ENCODE measurements at regions not wholly inside any gene's neighbourhood (a gene's known extent, or its start where the extent isn't known, plus 50 kb on each side); places are given as distances from the start of the nearest gene placed in this dataset.

- H3K23ac ChIP-seq (ENCODE audit: insufficient read length, low read depth, low read length), result no peak overlapping the region
- H2BK120ac ChIP-seq (ENCODE audit: low read depth, low read length, poor library complexity, severe bottlenecking), result no peak overlapping the region
- no peak for DNase-seq
- no peaks in the 10 kb centered on the region for H3K79me2 ChIP-seq (ENCODE audit: insufficient read depth, low read length)
- no peak overlapping the region for H4K5ac ChIP-seq (ENCODE audit: insufficient read length, low read depth, low read length)
- no peaks in the 10 kb centered on the region for H3K79me1 ChIP-seq (ENCODE audit: insufficient read depth, low read depth, low read length, poor library complexity, severe bottlenecking)
- peaks cover 8% of the 10 kb centered on the region; the same call in 1 of the 2 replicates for H3K4me1 ChIP-seq (ENCODE audit: insufficient read depth, low read length)
- no peak overlapping the region for H3K4me2 ChIP-seq (ENCODE audit: insufficient read depth, insufficient read length, low read length)
- no peak overlapping the region for H3K4ac ChIP-seq (ENCODE audit: low read depth, low read length)
- no peaks in the 10 kb centered on the region for H3K27me3 ChIP-seq (ENCODE audit: insufficient read depth, low read length)
- H3K9ac ChIP-seq (ENCODE audit: extremely low read depth, insufficient read length, low read length), result no peak overlapping the region
- H4K91ac ChIP-seq (ENCODE audit: insufficient read length, low read depth, low read length), result no peak overlapping the region
- H3K9me3 ChIP-seq (ENCODE audit: control insufficient read depth, low read depth, low read length), result no peaks in the 10 kb centered on the region
- no peak overlapping the region for H3K14ac ChIP-seq (ENCODE audit: insufficient read depth, low read length)
- H2BK5ac ChIP-seq (ENCODE audit: insufficient read length, low read length), result no peak overlapping the region
- WGBS (ENCODE audit: extremely low coverage, insufficient read length, low lambda C conversion rate), result no CpG with 5 or more reads among the region's 8 CpGs
- no peaks in the 10 kb centered on the region for H3K27me3 Mint-ChIP-seq (ENCODE audit: low read depth)
- no peaks in the 10 kb centered on the region for H3K36me3 Mint-ChIP-seq (ENCODE audit: insufficient read depth in 1 of 3, low read depth in 3 of 3)
- no peaks in the 10 kb centered on the region for H3K23me2 ChIP-seq (ENCODE audit: insufficient read length, low read depth, low read length, poor library complexity, severe bottlenecking)
- H4K8ac ChIP-seq (replicated peaks; ENCODE audit: insufficient read length, low read depth, low read length), result no peak overlapping the region
- H4K20me1 ChIP-seq (ENCODE audit: control insufficient read depth, insufficient read depth, insufficient read length), result no peaks in the 10 kb centered on the region
- peak overlapping the region; percentile 61 to 76 (median 74); a peak in 6 of 7 replicates for H3K27ac Mint-ChIP-seq
- H3K18ac ChIP-seq (ENCODE audit: insufficient read length, low read depth, low read length), result no peak overlapping the region
- H2AK5ac ChIP-seq (ENCODE audit: insufficient read length, low read length), result no peak overlapping the region
- H2AFZ ChIP-seq (ENCODE audit: low read length), result no peak overlapping the region
- no peak overlapping the region for H3K27ac ChIP-seq (ENCODE audit: insufficient read length, low read depth, low read length)
- H3T11ph ChIP-seq (ENCODE audit: low read length), result no peak overlapping the region
- TF ChIP-seq, protein P1, sequence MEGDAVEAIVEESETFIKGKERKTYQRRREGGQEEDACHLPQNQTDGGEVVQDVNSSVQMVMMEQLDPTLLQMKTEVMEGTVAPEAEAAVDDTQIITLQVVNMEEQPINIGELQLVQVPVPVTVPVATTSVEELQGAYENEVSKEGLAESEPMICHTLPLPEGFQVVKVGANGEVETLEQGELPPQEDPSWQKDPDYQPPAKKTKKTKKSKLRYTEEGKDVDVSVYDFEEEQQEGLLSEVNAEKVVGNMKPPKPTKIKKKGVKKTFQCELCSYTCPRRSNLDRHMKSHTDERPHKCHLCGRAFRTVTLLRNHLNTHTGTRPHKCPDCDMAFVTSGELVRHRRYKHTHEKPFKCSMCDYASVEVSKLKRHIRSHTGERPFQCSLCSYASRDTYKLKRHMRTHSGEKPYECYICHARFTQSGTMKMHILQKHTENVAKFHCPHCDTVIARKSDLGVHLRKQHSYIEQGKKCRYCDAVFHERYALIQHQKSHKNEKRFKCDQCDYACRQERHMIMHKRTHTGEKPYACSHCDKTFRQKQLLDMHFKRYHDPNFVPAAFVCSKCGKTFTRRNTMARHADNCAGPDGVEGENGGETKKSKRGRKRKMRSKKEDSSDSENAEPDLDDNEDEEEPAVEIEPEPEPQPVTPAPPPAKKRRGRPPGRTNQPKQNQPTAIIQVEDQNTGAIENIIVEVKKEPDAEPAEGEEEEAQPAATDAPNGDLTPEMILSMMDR (conservative IDR thresholded peaks at IDR 0.05), result no peak
- no peak overlapping the region for H2BK20ac ChIP-seq (ENCODE audit: low read depth, low read length, poor library complexity, severe bottlenecking)
- no peak overlapping the region for H2BK15ac ChIP-seq (ENCODE audit: low read depth, low read length)
- H2BK12ac ChIP-seq (ENCODE audit: insufficient read length, low read depth, low read length), result no peak overlapping the region
- H3K4me1 Mint-ChIP-seq, result peaks cover 33 to 42% of the 10 kb centered on the region in 2 experiments
- no peaks in the 10 kb centered on the region; a peak in 1 of 5 replicates for H3K9me3 Mint-ChIP-seq
- H3K4me3 Mint-ChIP-seq, result peak overlapping the region in 1 of 2 experiments; percentile 13; a peak in 2 of 5 replicates
- H3K56ac ChIP-seq (ENCODE audit: insufficient read length, low read depth, low read length), result no peak overlapping the region
Measured at GRCh38 chr20:53829255-53829723, 235.7 kb upstream of the ZNF217 start.
